HG03025 (cell line): ENCODE measurements at regions not wholly inside any gene's neighbourhood (a gene's known extent, or its start where the extent isn't known, plus 50 kb on each side); places are given as distances from the start of the nearest gene placed in this dataset.
"Not testable (repeated sequence)": the region's sequence is repeated elsewhere in the genome, so short reads cannot be mapped to it uniquely, and the experiment has no call there.

ENCODE experiments used
- ATAC-seq: cut with Tn5 transposase; IDR thresholded peaks from one replicate; pipeline ENCODE4 v1.9.1; 2021; ENCODE audit warnings: mild to moderate bottlenecking, moderate library complexity; ENCODE audit not compliant: unreplicated experiment, low FRiP score

DNA sequence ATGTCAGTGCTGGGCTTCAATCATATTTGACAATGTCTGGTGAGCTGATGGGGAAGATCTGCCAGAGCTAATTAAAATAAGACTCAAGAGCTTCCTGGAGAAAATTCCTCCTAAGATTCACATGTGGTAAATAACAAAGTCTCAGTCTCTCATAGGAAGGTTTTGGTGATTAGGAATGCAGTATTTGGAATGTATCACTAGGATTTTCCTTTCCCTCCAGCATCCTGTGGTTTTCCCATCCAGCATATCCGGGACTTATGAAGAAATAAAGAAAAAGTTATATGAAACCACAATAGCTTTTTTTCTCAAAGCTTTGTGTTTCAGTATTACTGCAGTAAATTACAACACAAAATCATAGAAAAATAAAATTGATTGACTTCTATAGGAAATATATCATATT is 1597.1 kb downstream of the ADGRL3 start:
- no peak for ATAC-seq

DNA sequence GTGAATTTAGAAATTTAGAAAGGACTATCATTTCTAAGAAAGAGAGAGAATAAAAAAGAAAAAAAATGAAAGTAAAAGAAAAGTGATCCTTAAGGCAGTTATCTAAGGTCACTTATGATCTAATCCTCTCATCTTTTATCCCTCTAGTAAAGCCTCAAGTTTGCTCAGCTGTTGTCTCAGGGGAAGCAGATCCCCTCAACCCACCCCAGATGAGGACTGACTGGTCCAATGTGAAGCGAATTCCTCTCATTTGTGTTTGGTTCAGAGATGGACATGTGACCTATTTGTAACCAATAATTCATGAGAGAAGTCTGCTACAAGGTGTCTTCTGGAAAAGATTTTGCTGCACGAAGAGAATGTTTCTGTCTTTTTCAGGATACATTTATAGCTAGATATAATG is 1591.3 kb downstream of the ADGRL3 start:
- ATAC-seq: no peak

DNA sequence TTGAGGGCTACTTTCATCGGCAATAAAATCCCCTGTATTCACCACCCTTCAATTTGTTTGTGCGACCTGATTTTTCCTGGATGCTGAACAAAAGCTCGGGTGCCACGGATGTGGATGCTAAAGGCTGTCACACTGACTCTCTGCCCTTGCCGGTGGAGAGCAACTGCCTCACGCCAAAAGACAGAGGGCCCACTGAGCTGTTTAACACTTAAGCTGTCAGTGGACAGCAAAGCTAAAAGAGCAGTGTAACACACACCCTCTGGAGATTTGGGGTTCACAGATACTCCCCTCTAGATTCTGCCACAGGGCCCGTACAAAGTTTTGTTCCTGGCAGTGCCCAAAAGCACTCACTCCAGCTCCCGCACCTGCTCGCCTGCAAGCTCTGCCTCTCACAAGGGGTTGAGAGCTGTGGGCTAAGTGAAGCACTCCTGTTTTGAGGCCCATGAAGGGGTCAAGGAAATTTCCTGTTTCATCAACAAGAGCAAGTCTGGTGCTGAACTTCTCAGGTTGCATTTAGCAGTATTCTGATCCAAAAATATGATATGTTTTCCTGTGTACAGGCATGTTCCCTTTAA is 1571.9 kb downstream of the ADGRL3 start:
- no peak for ATAC-seq

GRCh38 chr4:62740296-62740695 is 1540.2 kb downstream of the ADGRL3 start:
- no peak for ATAC-seq

GRCh38 chr4:62717154-62717553 is 1517.0 kb downstream of the ADGRL3 start:
- no peak for ATAC-seq

DNA sequence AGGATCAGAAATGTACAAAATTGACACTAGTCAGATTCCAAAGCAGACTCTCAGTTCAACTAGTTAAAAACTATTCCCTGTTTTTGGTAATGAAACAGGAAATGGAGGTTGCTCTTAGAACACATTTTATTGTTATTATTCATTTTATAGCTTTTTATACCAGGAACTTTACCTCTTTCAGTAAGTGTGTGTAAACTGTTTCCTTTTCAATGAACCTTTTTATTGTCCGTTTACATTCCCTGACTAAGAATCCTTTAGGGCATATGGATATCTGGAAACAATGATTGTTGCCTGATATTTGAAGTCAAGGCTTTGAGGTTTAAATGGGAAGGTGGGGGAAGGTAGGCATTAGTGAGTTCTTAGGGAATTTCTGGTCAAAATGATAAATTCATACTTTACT is 1511.4 kb downstream of the ADGRL3 start:
- ATAC-seq: no peak

GRCh38 chr4:62709618-62710252 is 1509.6 kb downstream of the ADGRL3 start:
- no peak for ATAC-seq

- ATAC-seq: no peak
Observed at GRCh38 chr4:62706423-62706822, 1506.3 kb downstream of the ADGRL3 start.

DNA sequence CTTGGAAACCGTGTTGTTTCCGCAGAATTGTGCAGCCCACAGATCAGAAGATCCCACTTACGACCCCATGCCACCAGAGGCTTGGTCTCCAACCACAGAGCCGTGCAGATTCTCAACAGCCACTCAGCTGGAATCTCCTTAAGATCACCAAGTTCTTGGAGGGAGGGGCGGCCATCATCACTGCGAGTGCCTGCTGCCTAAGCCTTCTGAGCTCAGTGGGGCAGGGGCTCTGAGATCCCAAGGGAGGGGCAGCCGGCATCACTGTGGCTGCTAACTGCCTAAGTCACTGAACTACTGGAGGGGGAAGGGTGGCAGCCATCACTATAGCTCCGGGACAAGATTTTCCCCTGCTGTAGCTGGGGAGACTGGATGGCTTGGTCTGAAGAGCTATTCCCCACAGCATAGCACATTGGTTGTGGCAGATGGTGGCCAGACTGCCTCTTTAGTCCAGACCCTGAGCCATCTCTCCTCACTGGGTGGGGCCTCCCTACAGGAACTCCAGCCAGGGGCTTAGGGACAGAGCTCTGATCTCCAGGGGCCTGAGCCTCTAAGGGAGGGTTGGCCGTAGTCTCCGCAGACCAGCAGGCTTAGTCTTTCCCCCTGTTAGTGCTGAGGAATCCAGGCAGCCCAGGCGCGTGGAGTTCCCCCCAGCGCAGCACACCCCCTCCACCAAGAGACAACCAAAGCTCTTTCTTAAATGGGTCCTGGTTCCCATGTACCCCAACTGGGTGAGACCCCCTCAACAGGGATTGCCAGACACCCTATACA is 1483.9 kb downstream of the ADGRL3 start:
- no peak for ATAC-seq

DNA sequence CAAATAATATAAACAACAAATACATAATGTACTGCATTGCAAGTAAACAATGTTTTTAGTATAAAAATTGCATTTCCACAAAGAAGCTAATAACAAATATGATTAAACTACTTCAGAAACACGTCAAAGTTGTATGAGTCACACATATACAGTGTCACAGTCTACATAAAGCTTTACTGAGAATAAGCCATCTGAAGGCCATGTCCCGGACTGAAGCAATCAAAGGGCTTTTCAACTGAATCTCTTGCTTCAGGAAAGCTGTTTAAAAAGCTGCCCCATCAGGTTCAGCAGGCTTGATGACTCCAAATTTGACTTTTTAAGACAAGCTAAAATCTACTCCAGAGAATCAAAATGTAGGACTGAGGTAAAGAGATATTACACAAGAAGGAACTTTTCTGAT is 1476.8 kb downstream of the ADGRL3 start:
- no peak for ATAC-seq

DNA sequence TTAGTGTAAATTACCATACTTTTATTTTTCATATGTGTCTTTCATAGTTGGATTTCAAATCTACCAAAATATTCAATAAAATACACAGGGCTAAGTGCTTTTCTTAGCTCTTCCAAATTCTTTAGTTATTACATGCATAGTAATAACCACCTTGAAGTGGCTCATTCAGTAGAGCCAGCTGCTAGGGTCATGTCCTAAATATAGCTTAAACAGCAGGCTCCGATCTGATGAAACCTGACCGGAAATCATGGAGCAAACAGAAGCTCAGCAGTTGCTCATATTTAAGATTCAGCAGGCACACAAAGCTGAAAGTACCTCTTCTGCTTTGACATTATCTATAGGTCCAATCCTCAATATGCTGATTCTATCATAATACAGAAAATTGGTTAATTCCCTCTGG is 1470.4 kb downstream of the ADGRL3 start:
- no peak for ATAC-seq

DNA sequence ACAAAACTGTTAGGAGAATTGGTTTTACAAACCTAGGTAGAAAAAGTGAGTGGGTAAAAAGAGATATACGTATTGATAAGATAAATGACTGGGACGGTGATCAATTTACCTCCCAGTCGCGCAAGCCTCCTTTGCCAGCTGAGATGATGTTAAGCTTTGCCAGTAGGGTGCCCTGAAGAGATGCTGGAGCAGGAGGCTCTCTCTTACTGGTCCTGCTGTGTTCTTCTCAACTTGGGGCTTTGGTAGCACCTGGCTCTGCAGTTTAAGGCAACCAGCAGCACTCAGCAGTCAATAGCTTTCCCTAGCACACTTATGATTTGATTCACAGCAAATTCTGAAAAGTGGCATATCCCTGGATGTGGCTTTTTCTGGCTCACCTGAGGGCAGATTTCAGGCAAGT is 1461.7 kb downstream of the ADGRL3 start:
- ATAC-seq: no peak

DNA sequence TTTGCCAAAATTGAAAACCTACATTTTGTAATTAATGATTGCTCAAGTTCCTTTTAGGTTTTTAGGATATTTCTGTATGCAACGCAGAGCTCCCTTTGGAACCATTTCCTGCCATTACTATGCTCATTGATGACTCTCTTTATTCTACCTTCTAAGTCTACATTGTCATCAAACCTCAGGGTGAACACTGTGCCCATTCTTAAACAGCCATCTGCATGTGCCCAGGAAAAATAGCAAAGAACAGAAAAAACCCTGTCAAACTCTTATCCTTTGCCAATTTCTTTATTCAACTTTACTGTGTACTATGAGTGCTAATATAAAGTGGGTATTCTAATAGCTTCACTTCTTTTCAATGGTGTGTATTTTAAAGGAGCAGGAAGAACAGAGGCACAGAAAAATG is 1455.9 kb downstream of the ADGRL3 start:
- ATAC-seq: no peak

DNA sequence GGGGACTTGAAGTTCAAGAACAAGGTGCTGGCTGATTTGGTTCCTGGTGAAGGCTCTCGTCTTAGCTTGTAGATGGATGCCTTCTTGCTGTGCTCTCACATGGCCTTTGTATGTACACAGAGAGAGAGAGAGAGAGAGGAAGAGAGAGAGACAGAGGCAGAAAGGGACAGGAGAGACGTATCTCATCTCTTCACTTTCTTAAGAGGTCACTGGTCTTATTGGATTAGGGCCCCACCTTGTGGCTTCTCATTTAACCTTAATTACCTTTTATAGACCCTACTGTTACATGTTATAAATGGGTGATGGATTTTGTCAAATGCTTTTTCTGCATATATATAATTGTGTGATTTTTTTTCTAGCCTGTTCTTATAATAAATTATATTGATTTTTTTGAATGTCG is 1444.2 kb downstream of the ADGRL3 start:
- ATAC-seq: no peak

DNA sequence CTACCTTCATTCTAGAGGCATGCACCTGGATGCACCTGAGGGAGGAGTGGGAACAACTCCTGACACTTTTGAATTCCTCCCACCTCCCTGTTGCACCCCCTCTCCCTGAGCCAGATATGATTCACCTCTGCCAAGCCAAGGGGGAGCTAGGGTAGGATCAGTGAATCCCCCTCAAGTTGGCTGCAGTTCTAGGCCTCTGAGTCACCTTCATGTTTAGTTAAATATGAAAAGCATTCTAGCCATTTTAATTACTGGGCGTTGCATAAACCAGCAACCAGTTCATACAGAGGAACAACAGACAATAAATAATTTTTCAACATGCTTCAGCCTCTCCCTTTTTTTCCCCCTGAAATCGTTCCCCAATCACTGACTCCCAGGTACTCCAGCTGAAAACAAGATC is 1440.2 kb downstream of the ADGRL3 start:
- no peak for ATAC-seq

DNA sequence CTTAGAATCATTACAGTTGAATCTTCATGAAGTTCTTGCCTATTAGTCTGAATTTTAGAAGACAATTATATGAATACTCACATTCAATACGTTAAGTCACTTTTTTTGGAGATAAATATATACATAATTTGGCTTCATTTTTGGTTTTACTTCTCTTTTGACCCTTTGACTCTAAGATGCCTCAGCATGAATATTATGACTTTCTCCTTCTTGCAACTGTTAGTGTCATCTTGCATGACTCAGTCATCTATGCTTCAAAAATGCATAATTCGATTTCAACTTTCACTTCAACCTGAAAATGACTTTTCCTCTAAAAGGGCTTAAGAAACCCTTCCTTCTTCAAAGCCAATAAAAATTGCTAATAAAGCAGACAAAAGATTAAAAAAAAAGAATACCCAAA is 1427.5 kb downstream of the ADGRL3 start:
- ATAC-seq: no peak

DNA sequence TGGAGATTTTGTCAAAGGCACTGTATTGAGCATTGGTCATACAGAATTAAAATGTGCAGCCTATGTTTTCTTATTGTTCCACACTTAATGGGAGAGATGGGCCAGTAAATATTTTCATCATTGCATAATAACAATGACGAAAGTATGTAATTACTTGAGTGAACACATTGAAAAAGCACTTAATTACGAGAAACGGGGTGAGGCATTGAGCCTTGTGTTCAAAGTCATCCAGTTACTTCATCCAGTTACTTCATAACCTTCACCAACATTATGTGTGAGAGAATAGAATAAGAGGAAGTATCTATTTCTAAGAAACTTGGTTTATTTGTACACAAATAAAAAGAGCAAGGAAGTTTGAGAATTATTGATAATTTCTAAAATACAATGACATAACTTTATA is 1427.0 kb downstream of the ADGRL3 start:
- ATAC-seq: no peak

DNA sequence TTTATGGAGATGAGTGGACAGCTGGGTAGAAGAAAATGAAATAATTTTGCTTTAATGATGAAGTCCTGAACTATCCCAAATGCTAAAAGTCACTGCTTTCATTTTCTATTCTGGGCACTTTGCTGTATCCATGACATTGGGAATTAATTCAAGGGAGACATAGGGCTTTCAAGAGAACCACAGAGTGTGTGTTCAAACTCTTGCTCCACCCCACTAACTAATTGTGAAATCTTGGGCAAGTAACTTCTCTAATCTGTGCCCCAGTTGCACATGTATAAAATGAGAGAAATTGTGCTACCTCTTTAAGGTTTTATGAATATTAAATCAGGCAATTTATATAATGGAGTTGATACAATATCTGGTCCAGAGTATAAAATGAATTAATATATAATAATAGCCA is 1422.0 kb downstream of the ADGRL3 start:
- no peak for ATAC-seq

- no peak for ATAC-seq
Observed at GRCh38 chr4:62619971-62620370, 1419.8 kb downstream of the ADGRL3 start.

DNA sequence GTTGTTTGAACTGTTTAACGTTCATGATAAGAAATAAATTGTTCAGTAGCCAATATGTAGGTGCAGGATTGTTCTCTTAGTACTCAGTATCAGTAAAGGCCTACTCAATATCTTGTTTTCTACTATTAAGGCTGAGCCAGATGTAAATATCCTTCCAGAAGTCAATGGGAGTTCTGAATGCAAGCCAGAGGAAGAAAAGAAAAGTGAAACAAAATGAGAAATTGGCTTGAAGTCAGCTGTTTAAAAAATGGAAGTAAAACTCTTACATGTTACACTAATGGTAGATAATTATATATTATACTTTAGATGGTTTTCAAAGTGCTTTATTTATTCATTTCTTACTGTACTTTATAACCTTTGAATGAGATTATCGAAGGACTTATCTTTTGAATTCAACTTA is 1417.9 kb downstream of the ADGRL3 start:
- no peak for ATAC-seq

- no peak for ATAC-seq
Observed at GRCh38 chr4:62601737-62602136, 1401.6 kb downstream of the ADGRL3 start.

DNA sequence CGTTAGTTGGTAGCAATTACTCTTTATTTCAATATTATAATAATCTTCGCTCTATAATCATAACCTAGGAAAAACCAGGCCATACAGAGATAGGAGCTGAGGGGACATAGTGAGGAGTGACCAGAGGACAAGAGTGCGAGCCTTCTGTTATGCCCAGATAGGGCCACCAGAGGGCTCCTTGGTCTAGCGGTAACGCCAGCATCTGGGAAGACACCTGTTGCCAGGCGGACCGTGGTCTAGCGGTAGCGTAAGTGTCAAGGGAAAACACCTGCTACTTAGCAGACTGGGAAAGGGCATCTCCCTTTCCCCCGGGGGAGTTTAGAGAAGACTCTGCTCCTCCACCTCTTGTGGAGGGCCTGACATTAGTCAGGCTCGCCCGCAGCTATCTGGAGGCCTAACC is 1395.1 kb downstream of the ADGRL3 start:
- ATAC-seq: not testable (repeated sequence)
